Right atrium auricular region (tissue), 2 donors: ENCODE measurements at regions not wholly inside any gene's neighbourhood (a gene's known extent, or its start where the extent isn't known, plus 50 kb on each side); places are given as distances from the start of the nearest gene placed in this dataset.

Experiments used
- DNase-seq: peaks from one replicate; pipeline ENCODE4 v3.0.0-alpha.2; 2019; ENCODE audit warnings: low spot score
- H3K27ac ChIP-seq, 2 donors: fragments of 200-600 bp; sonication (generic); 1 replicate in 1 of 2; 2 replicates in 1 of 2; pipeline ENCODE4 v1.5.1; 2016 to 2019
- H3K27me3 ChIP-seq, 2 donors: fragments of 200-600 bp; sonication (generic); one replicate each; pipeline versions ENCODE4 v1.5.1 to v1.6.0; 2017 to 2019
- H3K36me3 ChIP-seq: fragments of 200-600 bp; sonication (generic); one replicate; pipeline ENCODE4 v1.5.1; 2016
- H3K4me1 ChIP-seq, 2 donors: fragments of 200-600 bp; sonication (generic); one replicate each; pipeline versions ENCODE4 v1.5.1 to v1.6.0; 2017 to 2019
- H3K4me3 ChIP-seq, 2 donors: fragments of 200-600 bp; sonication (generic); 1 replicate in 1 of 2; 2 replicates in 1 of 2; pipeline ENCODE4 v1.5.1; 2017 to 2019; ENCODE audit warnings: mild to moderate bottlenecking in 1 of 2, moderate library complexity in 1 of 2
- H3K9me3 ChIP-seq, 2 donors: fragments of 200-600 bp; sonication (generic); one replicate each; pipeline ENCODE4 v1.5.1; 2019
- TF ChIP-seq, protein P1 (sequence below), 2 donors: fragments of 200-600 bp; sonication (generic); IDR thresholded peaks; one replicate each; pipeline ENCODE4 v1.5.1; 2019; ENCODE audit warnings: antibody characterized with exemption in 2 of 2

DNA sequence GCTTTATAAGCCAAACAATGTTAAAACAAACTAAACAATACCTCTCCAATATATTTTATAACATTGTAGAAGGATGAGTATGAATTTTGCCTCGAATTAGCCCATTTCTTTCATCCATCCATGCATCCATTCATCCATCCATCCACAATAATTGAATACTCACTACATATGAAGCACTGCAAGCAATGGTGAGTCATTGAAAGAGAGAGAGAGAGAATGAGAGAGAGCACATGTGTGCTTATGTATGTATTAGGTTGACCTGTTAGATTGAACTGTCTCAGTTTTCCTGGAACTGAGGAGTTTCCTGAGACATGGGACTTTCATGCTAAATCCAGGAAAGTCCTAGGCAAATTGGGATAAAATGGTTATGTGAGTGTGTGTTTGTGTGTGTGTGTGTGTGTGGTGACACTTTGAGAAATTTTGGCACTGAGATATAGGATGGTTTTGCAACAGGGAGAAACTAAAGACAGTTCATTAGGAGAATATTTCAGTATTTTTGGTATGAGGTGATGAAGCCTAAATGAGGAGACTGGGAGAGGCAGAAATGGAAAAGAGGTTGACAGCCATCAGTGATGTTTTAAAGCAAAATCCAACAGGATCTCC, 98.4 kb downstream of the C12orf75 start:
- Histone ChIP-seq H3K4me1 (no peaks in the 10 kb centered on the region), H3K27me3 (no peaks in the 10 kb centered on the region), H3K9me3 (no peaks in the 10 kb centered on the region), H3K36me3 (no peaks in the 10 kb centered on the region), H3K27ac (no peak overlapping the region), H3K4me3 (no peak overlapping the region)
- TF ChIP-seq, protein P1, sequence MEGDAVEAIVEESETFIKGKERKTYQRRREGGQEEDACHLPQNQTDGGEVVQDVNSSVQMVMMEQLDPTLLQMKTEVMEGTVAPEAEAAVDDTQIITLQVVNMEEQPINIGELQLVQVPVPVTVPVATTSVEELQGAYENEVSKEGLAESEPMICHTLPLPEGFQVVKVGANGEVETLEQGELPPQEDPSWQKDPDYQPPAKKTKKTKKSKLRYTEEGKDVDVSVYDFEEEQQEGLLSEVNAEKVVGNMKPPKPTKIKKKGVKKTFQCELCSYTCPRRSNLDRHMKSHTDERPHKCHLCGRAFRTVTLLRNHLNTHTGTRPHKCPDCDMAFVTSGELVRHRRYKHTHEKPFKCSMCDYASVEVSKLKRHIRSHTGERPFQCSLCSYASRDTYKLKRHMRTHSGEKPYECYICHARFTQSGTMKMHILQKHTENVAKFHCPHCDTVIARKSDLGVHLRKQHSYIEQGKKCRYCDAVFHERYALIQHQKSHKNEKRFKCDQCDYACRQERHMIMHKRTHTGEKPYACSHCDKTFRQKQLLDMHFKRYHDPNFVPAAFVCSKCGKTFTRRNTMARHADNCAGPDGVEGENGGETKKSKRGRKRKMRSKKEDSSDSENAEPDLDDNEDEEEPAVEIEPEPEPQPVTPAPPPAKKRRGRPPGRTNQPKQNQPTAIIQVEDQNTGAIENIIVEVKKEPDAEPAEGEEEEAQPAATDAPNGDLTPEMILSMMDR (IDR thresholded peaks at IDR 0.05): no peak
- no peak for DNase-seq

DNA sequence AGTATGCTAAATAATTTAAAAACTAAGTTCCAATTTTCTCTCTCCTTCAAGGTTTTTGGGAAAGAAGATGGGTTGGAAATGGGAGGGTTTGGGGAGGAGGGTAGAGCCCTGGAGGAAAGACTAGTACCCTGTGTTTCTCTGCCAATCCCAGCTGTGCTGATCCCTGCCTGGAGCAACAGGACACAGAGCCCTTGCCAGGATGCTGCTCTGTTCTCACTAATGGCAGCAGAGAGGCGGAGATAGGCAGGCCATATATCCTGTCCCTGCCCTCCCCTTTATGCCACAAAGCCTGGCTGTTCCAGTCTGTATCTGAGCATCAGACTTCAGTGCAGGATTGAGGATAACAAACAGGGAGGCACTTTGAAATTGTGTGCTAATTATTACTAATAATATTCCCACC, 99.0 kb downstream of the C12orf75 start:
- H3K4me3 ChIP-seq: no peak overlapping the region
- H3K4me1 ChIP-seq: no peaks in the 10 kb centered on the region
- H3K27ac ChIP-seq: no peak overlapping the region
- DNase-seq: no peak
- no peaks in the 10 kb centered on the region for H3K36me3 ChIP-seq
- no peaks in the 10 kb centered on the region for H3K9me3 ChIP-seq
- no peaks in the 10 kb centered on the region for H3K27me3 ChIP-seq
- TF ChIP-seq, protein P1 (IDR thresholded peaks at IDR 0.05): no peak

DNA sequence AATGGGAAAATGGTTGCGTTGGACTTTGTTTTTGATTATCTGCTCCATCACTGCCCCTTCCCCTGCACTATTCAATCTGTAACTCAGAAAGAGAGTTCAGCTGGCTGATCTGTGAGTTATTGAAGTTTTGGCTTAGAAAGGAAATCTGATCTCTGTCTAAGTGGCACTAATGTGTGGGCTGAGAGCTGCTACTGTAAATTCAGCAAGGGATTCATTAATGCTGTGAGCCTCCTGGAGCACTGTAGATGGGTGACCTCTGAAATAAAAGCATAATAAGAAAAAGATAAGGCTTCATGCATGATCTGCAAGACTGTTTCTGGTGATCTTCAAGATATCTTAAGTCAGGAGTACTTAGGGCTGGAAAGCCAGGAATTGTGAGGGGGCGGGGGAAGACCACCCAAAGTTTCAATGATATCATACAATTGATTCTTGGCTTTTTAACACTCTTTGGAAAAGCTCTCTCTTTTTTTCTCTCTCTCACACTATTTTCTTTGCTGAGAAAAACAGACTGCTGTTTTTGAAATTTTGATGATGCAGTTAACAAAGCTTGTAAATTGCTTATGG, 101.1 kb downstream of the C12orf75 start:
- Histone ChIP-seq H3K27ac (no peak overlapping the region), H3K27me3 (no peaks in the 10 kb centered on the region), H3K36me3 (no peaks in the 10 kb centered on the region), H3K4me1 (no peaks in the 10 kb centered on the region), H3K9me3 (no peaks in the 10 kb centered on the region), H3K4me3 (no peak overlapping the region)
- TF ChIP-seq, protein P1 (IDR thresholded peaks at IDR 0.05): no peak
- no peak for DNase-seq

DNA sequence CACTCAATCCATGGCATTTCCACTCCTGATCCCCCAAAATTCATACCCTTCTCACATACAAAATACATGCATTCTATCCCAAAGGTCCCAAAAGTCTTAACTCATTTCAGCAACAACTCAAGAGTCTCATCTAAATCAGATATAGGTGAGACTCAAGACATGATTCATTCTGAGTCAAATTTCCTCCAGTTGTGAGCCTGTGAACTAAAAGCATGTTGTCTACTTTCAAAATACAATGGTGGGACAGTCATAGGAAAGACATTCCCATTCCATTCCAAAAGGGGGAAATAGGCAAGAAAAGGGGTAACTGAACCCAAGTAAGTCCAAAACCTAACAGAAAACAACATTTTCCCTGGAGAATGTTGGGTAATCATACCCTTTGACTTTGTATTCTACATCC, 103.3 kb downstream of the C12orf75 start:
- Histone ChIP-seq H3K4me3 (no peak overlapping the region), H3K27ac (no peak overlapping the region), H3K4me1 (no peaks in the 10 kb centered on the region), H3K9me3 (no peaks in the 10 kb centered on the region), H3K27me3 (no peaks in the 10 kb centered on the region), H3K36me3 (no peaks in the 10 kb centered on the region)
- TF ChIP-seq, protein P1 (IDR thresholded peaks at IDR 0.05): no peak
- no peak for DNase-seq

DNA sequence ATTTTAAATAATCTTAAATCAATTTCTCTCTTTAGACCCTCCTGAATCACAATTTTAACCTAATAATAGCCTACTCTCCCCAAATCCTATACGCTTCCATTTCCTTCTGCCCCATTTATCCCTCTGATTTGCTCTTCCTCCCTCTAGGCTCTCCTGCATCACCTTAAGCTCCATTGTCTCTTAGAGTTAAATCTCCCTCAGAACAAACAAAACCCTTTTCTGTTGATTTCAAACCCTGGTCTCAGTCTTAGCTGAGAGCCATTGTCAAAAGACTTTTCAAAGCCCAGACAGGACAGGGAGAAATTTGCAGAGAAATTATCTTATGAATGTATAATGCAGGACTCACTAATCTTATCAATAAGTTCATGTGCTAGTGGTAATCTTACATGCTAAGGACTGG, 106.1 kb downstream of the C12orf75 start:
- H3K4me3 ChIP-seq: no peak overlapping the region
- TF ChIP-seq, protein P1 (IDR thresholded peaks at IDR 0.05): no peak
- H3K27me3 ChIP-seq: no peaks in the 10 kb centered on the region
- H3K27ac ChIP-seq: no peak overlapping the region
- H3K4me1 ChIP-seq: no peaks in the 10 kb centered on the region
- no peak for DNase-seq
- no peaks in the 10 kb centered on the region for H3K36me3 ChIP-seq
- no peaks in the 10 kb centered on the region for H3K9me3 ChIP-seq
